GM21381 (cell line): ENCODE measurements at regions not wholly inside any gene's neighbourhood (a gene's known extent, or its start where the extent isn't known, plus 50 kb on each side); places are given as distances from the start of the nearest gene placed in this dataset.
"Not testable (repeated sequence)": the region's sequence is repeated elsewhere in the genome, so short reads cannot be mapped to it uniquely, and the experiment has no call there.

Experiments
- ATAC-seq: cut with Tn5 transposase; IDR thresholded peaks from one replicate; pipeline ENCODE4 v1.9.1; 2021; ENCODE audit warnings: mild to moderate bottlenecking, moderate library complexity; ENCODE audit not compliant: unreplicated experiment

DNA sequence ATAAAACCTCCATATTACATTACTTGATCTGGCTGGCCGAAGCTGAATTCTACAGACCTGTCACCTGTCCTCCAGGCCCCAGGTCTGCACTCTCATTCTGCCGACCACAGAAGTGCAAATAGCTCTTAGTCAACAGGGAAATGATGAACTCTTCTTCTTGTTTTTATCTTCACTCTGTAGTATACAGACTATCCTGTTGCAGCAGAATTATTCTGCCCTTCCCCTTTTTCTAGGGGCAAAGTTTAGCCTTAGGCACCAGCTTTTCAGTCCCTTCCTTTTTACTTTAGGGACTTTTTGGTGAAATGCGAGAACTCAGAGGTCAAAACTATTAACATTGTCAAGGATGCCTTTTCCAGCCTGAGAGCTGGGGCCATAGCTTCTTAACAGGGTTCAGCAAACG, 229.6 kb upstream of the EGLN3 start:
- no peak for ATAC-seq

DNA sequence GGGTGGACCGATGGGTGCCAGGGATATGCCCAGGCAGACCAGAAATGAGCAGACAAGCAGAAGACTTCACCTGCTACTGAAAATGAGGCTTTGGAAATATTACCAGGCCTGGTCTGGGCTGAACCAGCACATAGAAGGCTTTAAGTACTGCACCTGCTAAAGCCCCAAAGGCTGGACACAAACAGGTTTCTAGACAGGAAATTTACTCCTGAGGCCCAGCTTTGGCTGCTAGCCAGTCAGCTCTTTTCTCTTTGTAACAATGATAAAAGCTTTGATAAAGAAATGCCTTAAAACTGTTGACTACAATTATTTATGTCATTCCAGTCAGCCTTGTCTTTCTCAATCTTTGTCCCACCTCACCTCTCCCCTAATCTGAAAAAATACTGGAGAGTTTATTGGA, 228.9 kb upstream of the EGLN3 start:
- no peak for ATAC-seq

DNA sequence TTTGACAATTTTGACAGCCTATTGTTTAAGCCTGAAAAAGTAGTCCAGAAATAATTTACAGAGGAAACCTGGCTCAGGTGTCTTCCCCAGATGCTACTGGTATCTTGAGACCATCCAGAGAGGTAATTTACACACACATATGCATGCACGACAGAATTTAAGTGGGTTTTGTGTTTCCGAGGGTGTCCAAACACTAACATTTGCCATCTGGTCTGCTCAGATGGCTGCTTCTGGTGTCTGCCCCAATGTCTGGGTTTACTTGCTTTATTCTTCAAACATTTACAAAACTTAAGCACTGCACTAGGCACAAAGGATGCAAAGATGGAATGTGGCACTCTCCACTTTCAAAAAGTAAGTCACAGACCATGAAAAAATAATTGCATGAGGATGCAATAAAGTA, 226.6 kb upstream of the EGLN3 start:
- no peak for ATAC-seq

DNA sequence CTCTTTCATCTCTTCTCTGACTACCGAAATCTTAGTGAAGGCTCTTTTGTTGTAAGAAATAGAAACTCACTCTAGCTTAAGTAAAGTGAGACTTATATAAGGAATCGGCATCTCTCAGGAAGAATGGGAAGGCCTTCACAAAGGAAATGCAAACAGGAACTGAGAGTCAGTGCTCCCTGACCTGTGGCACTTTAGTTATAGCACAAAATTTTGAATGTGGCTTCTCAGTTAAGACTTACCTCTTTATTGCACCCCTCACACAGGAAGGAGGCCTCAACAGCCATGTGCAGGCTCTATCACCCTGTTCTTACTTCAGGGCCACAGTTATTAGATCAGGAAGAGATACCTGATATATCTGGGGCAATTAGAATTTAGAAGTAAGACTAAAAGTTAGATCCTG, 224.7 kb upstream of the EGLN3 start:
- peak; percentile 51 for ATAC-seq

DNA sequence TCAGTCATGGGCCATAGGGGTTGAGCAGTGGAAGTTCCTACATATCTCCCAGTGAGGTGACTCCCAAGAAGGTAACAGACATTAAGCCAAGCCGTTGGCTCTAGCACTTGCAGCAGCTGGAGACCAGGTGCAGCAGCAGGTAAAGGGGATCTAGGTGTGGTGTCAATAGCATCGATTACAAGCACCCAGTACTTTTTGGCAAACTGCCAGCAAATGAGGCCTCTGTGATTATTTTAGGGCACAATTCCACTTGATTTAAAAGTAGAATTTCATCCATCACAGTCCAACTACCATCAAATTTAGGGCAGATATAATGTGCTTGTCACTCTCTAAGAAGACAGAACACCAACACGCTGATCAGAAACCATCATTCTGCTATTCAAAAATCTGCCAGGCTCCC, 224.1 kb upstream of the EGLN3 start:
- ATAC-seq: no peak

DNA sequence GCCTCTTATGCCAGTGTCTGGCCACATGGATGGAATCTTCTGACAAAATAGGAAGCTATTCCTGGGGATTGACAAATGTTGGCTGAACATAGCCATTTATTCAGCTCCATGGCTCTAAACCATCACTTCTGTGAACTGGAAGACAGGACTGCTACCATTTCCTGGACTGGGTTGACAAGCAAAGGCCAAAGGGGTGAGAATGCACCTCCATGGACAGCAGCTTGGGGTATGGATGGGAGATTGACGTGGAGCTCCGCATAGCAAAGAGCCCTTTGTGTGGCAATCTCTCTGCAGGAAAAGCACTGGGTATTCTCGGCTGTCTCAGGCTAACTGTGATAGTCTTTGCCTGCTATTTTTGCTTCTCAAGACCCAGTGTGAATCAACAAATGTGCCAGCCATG, 223.0 kb upstream of the EGLN3 start:
- ATAC-seq: no peak

DNA sequence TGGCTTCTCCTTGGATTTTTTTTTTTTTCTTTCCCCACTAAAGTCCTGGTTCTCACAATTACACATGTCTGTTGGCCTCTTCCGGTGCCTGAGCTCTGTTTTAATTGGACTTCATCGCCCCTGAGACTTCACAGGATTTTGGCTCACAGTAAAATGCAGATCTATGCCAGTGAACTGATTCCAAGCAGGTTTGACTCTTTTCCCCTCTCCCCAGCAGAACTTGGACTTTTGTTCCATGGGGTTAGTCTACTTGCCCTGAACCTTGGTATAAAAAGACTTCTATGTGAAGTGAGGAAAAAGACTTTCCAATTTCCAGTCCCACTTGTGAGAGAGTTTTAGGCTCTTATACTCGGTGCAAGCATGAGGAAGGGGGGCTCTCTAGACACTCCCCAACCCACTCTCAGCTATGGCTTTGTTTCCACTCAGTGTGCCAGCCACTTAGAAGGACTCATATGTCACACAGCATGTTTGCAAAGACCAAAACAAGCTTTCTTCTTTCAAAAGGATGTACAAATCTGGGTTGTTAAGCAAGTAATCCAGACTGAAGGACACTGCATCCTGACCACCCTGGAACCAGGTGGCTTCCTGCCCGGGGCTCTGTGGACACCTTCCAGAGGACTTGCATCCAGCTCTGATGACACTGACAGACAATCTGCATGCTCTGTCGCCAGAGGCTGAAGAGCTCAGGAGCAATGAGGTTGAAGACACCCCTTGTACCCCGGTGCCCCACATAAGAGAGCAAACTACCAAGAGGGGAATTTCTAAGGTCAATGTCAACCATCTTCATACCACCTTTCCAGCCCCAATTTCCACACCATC, 221.9 kb upstream of the EGLN3 start:
- ATAC-seq: no peak

DNA sequence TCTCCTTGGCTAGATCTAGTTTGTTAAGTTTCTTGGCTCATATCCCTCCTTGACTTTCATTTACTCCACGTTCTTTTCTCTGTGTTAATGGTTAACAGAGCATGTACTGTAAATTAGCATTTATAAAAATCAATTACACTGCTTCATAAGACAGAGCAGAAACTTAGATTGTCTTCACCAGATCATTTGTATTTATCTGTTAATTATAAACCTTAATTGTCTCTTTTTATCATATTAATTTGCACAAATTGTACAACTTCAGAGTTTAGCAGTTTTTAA, 221.2 kb upstream of the EGLN3 start:
- no peak for ATAC-seq

DNA sequence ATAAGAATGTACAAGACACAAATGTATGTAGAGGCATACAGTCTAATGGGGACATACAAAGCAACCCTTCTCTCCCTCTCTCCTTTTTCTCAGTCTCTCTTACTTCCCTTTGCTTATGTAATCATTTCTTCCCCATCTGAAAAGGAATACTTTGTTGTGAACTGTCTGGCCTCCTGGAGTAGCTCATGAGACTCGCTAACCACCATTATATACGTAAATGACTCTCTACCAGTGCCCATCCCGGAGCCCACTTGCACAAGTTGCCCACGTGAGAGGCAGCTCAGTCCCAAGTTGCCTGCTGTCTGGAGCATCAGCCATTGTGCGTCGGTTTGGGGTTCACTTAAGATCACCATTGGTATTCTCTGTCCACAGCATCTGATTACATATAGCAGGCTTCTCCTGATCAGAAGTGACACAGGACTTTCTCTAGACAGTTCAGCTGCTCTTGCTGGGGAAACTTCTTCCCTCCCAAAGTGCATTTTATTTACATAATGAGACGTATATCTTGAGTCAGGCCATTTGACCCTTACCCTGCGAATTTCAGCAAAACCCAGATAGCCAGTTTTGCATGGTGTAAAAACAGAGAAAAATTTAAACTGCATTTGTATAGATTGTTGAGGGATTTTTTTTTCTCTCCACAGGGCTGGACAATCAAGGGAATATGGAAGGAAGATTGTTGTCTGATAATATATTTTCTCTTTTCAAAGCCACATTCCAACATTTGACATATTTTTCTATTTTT, 220.7 kb upstream of the EGLN3 start:
- no peak for ATAC-seq

DNA sequence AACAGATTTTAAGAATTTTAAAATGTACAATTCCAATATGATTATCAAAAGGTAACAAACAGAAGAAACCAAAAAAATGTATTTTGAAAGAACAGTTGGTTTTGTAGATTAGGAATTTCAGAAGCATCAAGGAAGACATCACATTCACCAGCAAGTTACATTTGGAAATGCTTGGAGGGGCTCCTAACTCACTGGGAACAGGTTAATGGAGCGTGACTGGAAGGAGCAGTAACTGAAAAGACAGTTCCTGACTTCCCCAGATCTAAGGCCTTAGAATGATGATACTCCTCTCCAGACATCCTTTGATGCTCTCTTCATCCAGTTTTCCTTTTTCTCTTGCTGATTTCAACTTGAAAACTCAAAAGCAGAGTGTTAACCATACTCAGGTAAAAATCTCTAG, 220.0 kb upstream of the EGLN3 start:
- no peak for ATAC-seq

DNA sequence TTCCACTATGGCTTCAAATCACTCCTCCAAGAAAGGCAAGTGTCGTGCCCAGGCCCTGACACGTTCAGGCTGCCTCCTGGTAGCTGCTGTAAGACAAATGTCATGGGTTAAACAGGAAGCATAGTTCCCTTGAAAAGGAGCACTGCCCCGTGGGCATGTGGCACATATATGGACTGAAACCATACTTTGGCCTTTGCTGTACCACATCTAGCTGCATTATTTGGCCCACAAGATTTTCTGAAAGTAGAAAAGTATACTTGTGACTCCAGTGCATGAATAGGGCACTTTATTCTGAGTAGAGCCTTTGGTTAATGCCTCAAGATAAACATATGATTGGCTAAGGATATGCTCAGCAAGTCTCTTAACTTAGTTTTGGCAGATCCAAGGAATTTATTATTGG, 218.7 kb upstream of the EGLN3 start:
- ATAC-seq: no peak

DNA sequence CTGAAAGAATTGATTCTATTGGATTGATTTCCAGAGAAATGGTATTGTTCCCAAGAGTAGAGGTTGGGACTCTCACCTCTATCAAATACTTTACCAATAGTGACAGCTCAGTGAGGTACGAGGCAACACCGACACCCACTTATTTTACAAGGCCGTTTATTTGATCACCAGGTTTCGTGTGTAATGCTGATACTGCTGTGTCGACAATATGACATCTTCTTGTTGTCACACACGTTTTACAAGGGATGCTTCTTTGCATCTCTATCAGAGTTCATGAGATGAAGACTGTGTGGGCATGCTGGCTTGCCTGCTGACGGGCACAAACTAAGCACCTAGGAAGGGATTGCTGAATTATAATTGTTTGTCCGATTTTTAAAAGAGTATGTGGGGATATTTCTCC, 217.8 kb upstream of the EGLN3 start:
- no peak for ATAC-seq

DNA sequence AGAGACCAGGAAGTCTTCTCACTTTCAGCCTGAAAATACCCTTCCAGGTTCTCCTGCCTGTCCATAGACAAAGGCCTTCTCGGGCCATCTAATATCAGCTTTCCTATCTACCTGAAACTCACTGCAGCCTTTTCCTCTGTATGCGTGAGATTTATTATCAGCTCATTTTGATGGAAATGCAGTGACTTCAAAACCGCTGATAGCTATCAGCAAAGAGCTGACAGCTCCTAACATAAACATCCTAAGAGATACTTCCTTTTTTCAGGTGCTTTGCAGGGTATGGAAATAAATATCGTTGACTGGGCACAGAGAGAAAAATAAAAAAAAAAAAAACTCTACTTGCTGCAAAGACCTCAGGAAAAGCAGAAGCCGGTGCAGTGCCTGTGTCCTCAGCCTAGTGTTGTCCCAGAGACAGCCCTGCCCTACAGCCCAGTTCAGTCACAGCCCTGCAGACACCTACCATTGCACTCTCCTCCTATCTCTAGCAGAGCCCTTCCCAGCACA, 215.0 kb upstream of the EGLN3 start:
- ATAC-seq: no peak

DNA sequence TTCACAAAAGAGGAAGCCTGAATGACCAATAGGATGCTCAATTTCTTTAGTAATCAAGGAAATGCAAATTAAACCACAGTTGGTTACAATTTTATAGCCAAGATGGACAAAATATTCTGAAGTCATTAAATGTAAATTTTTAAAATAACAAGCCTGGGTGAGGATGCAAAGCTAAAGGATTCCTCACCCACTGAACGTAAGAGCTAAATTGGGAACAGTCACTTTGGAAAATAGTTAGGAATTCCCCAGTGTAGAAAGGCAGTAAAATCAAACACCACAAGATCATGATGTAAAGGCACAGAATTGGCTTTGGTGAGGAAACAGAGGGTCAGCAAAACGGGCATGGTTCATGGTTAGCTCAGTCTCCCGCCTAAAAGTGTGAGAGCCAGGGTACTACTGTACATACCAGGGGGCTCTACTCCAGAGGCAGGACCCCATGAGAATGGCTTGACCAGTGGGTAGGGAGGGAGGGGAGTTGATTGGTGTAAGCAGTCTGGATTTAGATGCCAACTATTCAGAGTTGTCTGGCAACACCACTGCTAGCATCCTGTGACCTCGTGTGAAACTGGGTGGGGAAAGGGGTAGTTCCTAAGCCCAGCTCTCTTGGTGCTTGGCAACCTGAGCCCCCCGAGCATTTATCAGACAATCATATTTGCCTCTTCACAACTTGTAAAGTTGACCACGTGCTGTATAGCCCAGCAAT, 213.4 kb upstream of the EGLN3 start:
- no peak for ATAC-seq

DNA sequence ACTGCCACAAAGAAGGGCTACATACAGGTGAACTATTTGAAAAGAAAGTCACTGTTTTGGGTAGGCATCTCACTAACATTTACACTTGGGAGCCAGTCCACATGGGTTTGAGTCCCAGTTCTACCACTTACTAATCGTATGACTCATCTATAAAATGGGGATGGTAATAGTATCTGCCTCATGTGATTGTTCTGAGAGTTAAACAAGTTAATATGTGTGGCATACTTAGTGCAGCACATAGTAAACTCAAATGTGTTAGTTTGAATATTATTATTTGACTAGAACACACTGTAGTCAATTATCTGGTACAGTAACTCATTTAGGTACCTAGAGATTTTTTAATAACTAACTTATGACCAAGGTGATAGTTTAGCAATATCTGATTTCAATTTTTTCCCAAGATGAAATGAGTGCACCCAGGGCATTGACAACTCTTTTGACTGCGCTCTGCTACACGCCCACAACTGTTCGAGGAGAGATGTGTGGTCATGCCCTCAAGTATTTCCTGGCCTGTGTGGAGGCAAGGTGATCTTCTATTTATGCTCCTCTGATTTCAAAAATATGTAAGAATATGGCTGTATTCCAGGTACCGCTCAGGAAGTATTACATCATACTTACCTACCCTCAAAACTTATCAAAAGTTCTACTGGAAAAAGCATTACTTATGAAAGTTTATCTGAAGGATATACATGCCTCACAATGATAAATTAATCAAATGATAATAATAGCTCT, 210.6 kb upstream of the EGLN3 start:
- no peak for ATAC-seq

DNA sequence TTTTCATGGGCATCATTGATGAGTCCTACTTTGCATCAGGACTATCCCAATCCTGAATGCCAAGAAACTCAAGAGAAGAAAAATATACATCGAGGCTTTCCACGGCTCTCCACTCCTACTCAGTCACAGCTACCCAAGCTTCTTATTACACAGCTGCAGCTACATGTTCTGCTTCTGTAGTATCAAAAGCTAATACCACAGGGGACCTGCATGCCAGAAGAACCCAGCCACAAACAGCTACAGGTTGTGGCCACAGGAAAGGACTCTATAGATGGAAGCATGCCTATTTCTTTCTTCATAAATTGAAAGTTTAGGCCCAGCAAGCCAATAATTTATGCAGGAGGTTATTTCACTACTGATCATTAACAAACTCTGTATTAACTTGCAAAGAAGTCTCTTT, 209.7 kb upstream of the EGLN3 start:
- ATAC-seq: no peak

DNA sequence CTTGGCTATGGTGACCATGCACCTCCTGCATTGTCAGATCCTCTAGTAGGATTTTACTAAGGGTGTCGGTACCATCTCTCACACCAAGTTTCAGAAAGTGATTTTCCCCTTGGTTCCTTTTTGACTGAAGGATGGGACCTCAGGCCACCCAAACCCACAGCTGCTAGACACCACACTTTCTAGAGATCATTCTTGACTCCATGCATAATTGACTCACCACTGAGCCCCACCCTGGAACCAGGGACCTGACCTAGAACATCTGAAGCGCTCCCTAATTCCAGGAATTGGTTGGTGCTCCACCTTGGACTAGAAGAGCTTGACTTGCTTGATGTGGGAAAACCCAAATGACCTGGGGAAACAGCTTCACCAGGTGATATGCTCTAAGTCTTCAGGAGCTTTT, 206.8 kb upstream of the EGLN3 start:
- no peak for ATAC-seq

DNA sequence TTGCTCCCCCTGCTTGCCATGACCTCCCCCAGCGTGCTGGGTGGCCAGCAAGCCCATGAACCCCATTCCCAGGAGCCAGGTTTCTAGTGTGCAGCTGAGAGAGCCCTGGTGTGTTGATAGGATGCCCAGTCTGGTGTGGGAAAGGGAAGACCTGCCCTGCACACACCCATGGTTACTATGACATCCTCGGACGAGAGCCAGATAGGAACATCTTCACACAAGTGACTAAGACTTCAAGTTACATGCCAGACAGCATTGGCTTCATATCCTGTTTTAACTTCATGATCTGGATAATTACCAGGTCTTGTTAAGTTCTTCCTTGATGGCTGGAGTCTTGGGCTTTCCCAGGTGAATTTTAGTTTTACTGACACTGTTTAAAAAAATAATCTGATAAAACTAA, 196.6 kb upstream of the EGLN3 start:
- ATAC-seq: no peak

DNA sequence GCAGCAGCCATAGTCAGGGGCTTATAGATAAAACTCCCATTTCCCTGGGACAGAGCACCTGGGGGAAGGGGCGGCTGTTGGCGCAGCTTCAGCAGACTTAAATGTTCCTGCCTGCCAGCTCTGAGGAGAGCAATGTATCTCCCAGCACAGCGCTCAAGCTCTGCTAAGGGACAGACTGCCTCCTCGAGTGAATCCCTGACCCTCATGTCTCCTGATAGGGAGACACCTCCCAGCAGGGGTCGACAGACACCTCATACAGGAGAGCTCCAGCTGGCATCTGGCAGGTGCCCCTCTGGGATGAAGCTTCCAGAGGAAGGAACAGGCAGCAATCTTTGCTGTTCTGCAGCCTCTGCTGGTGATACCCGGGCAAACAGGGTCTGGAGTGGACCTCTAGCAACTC, 189.3 kb upstream of the EGLN3 start:
- ATAC-seq: not testable (repeated sequence)

DNA sequence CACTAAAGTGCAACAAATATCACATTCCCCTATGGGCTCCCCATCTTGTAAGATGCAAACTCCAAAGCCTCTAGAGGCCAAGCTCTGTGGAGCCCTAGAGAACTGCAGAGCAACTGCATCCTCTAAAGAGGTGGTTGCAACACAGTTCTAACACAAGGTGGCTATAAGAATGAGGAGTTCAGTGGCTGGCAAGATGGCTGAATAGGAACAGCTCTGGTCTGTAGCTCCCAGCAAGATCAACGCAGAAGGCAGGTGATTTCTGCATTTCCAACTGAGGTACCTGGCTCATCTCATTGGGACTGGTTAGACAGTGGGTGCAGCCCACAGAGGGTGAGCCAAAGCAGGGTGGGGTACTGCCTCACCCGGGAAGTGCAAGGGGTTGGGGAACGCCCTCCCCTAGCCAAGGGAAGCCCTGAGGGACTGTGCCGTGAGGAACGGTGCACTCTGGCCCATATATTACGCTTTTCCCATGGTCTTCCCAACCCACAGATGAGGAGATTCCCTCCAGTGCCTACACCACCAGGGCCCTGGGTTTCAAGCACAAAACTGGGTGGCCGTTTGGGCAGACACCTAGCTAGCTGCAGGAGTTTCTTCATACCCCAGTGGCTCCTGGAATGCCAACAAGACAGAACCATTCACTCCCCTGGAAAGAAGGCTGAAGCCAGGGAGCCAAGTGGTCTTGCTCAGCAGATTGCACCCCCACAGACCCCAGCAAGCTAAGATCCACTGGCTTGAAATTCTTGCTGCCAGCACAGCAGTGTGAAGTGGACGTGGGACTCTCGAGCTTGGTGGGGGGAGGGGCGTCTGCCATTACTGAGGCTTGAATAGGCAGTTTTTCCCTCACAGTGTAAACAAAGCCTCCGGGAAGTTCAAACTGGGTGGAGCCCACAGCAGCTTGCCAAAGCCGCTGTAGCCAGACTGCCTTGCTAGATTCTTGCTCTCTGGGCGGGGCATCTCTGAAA, 188.6 kb upstream of the EGLN3 start:
- ATAC-seq: not testable (repeated sequence)
